Ascending aorta (tissue), 2 donors: ENCODE measurements at regions not wholly inside any gene's neighbourhood (a gene's known extent, or its start where the extent isn't known, plus 50 kb on each side); places are given as distances from the start of the nearest gene placed in this dataset.

Experiments used
- DNase-seq, 2 donors: peaks; one replicate each; pipeline ENCODE4 v3.0.0-alpha.2; 2019; ENCODE audit warnings: low spot score in 2 of 2
- H3K27ac ChIP-seq, 2 donors: fragments of 200-600 bp; sonication (generic); one replicate each; pipeline ENCODE4 v1.5.1; 2016 to 2017; ENCODE audit warnings: mild to moderate bottlenecking in 1 of 2
- H3K27me3 ChIP-seq: fragments of 200-600 bp; sonication (generic); one replicate; pipeline ENCODE4 v1.5.1; 2017
- H3K36me3 ChIP-seq, 2 donors: fragments of 200-600 bp; sonication (generic); one replicate each; pipeline ENCODE4 v1.5.1; 2016
- H3K4me1 ChIP-seq, 2 donors: fragments of 200-600 bp; sonication (generic); one replicate each; pipeline ENCODE4 v1.5.1; 2016 to 2017; ENCODE audit warnings: mild to moderate bottlenecking in 1 of 2
- H3K4me3 ChIP-seq, 2 donors: fragments of 200-600 bp; sonication (generic); one replicate each; pipeline ENCODE4 v1.5.1; 2016 to 2017; ENCODE audit warnings: mild to moderate bottlenecking in 1 of 2
- H3K9me3 ChIP-seq, 2 donors: fragments of 200-600 bp; sonication (generic); one replicate each; pipeline ENCODE4 v1.5.1; 2016
- intact Hi-C: fragments of 100-400 bp; cut with DNase I; formaldehyde crosslinking; loops from one replicate; pipeline ENCODE4 v1.15.1; 2023
- TF ChIP-seq, protein P1 (sequence below), 3 experiments: fragments of 200-600 bp in 2 of 3; fragments of 450-650 bp in 1 of 3; sonication (generic) in 2 of 3; IDR thresholded peaks; one replicate each; pipeline ENCODE4 v1.5.1; 2016 to 2019; ENCODE audit warnings: antibody characterized with exemption in 3 of 3, mild to moderate bottlenecking in 1 of 3, moderate library complexity in 1 of 3

DNA sequence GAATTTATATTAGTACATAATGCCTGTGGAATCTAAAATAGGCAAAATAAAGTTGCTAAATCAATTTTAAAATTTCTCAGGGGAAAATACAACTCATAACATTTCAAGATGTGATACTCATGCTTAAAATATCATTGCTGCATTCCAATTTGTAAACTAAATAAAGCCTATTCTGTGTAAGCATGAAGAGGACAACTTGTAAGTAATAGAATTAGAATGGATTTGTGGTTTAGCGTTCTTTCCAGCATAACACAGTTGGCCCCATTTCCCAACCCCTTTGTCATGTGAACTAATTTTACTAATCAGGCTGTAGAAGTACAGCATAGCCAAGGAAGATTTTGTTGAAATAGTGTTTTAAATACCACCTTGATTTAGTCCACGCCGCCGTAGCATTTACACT, 437.2 kb downstream of the SI start:
- intact Hi-C loops, result no loop called here
- H3K4me3 ChIP-seq, result no peak overlapping the region
- TF ChIP-seq, protein P1, sequence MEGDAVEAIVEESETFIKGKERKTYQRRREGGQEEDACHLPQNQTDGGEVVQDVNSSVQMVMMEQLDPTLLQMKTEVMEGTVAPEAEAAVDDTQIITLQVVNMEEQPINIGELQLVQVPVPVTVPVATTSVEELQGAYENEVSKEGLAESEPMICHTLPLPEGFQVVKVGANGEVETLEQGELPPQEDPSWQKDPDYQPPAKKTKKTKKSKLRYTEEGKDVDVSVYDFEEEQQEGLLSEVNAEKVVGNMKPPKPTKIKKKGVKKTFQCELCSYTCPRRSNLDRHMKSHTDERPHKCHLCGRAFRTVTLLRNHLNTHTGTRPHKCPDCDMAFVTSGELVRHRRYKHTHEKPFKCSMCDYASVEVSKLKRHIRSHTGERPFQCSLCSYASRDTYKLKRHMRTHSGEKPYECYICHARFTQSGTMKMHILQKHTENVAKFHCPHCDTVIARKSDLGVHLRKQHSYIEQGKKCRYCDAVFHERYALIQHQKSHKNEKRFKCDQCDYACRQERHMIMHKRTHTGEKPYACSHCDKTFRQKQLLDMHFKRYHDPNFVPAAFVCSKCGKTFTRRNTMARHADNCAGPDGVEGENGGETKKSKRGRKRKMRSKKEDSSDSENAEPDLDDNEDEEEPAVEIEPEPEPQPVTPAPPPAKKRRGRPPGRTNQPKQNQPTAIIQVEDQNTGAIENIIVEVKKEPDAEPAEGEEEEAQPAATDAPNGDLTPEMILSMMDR (IDR thresholded peaks at IDR 0.05), result no peak

DNA sequence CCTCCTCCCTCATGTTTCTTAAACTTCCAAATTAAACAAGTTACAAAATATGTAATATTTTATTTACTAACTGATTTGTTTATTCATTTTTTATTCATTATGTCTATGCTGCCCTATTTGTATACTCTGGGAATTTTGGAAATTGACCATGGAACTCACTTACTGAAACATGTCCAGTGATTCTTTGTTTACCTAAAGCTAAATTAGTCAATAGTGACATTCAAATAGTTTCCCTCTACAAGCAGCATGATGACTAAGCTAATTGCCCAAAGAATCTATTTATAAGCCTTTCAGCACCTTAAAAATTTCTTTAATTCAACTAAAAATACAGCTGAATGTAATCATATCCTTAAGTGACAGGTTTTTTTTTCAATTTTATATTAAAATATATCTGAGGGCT, 437.7 kb downstream of the SI start:
- Histone ChIP-seq H3K27ac (no peak overlapping the region), H3K4me1 (no peaks in the 10 kb centered on the region), H3K4me3 (no peak overlapping the region), H3K36me3 (no peaks in the 10 kb centered on the region), H3K27me3 (no peaks in the 10 kb centered on the region), H3K9me3 (no peaks in the 10 kb centered on the region)
- intact Hi-C loops, result no loop called here
- TF ChIP-seq, protein P1 (IDR thresholded peaks at IDR 0.05), result no peak
- no peak for DNase-seq

More for the DNA sequence above, 437.2 kb downstream of the SI start:
- H3K36me3 ChIP-seq, result no peaks in the 10 kb centered on the region
- no peaks in the 10 kb centered on the region for H3K9me3 ChIP-seq
- no peak overlapping the region for H3K27ac ChIP-seq
- no peak for DNase-seq
- no peaks in the 10 kb centered on the region for H3K27me3 ChIP-seq
- no peaks in the 10 kb centered on the region for H3K4me1 ChIP-seq

DNA sequence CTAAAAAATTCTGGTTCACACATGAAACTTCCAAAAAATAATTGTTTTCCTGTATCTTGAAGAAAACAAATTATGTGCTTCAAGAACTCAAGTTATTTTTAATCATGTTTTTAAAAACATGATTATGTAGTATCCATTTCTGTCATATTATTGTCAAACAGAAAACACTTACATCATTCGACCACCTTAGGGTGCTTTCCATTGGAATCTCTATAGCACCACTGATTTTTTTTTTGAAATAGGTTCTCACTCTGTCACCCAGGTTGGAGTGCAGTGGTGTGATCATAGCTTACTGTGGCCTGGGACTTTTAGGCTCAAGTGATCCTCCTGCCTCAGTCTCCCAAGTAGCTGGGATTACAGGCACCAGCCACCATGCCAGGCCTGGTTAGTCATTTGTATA, 457.3 kb downstream of the SI start:
- no peak for DNase-seq
- TF ChIP-seq, protein P1 (IDR thresholded peaks at IDR 0.05), result no peak
- Histone ChIP-seq H3K4me1 (no peaks in the 10 kb centered on the region), H3K27ac (no peak overlapping the region), H3K4me3 (no peak overlapping the region), H3K27me3 (no peaks in the 10 kb centered on the region), H3K9me3 (no peaks in the 10 kb centered on the region), H3K36me3 (no peaks in the 10 kb centered on the region)
- intact Hi-C loops, result no loop called here

DNA sequence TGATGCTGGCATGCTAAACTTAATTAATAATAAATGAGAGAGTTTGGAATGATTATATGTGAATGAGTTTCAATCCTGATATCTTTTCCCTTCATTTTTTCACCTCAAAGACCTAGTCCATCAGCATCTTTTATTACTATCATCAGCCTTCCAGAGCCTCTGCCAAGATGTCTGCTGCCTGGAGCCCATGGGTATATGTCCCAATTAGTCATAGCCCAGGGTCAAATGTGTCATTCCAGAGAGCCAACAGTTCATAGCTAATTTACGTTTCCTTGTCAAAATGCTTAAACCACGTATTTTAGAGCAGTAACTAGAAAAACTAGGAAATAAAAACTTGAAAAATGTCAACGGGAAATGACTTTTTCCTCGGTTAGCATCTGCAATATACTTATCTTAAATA, 457.9 kb downstream of the SI start:
- Histone ChIP-seq H3K9me3 (no peaks in the 10 kb centered on the region), H3K27me3 (no peaks in the 10 kb centered on the region), H3K36me3 (no peaks in the 10 kb centered on the region), H3K27ac (no peak overlapping the region), H3K4me3 (no peak overlapping the region), H3K4me1 (no peaks in the 10 kb centered on the region)
- intact Hi-C loops, result no loop called here
- DNase-seq, result no peak
- TF ChIP-seq, protein P1 (IDR thresholded peaks at IDR 0.05), result no peak

DNA sequence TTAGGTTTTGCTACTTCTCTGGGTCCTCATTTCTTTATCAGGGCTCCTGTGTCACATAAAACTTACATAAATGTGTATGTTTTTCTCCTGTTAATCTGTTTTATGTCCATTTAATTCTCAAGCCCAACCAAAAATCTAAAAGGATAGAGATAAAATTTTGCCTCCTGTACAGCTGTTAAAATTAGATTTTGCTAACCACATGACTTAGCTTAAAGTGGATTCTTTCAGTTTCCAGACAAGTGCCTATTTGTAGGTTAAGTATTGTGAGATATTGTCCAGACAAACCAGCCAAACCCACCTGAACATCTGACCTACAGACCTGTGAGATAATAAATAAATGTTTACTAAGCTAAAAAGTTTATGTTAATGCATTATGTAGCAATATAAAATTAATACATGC, 465.5 kb downstream of the SI start:
- Histone ChIP-seq H3K27ac (no peak overlapping the region), H3K36me3 (no peaks in the 10 kb centered on the region), H3K4me1 (no peaks in the 10 kb centered on the region), H3K4me3 (no peak overlapping the region), H3K27me3 (no peaks in the 10 kb centered on the region), H3K9me3 (no peaks in the 10 kb centered on the region)
- intact Hi-C loops, result no loop called here
- no peak for DNase-seq
- TF ChIP-seq, protein P1 (IDR thresholded peaks at IDR 0.05), result no peak

DNA sequence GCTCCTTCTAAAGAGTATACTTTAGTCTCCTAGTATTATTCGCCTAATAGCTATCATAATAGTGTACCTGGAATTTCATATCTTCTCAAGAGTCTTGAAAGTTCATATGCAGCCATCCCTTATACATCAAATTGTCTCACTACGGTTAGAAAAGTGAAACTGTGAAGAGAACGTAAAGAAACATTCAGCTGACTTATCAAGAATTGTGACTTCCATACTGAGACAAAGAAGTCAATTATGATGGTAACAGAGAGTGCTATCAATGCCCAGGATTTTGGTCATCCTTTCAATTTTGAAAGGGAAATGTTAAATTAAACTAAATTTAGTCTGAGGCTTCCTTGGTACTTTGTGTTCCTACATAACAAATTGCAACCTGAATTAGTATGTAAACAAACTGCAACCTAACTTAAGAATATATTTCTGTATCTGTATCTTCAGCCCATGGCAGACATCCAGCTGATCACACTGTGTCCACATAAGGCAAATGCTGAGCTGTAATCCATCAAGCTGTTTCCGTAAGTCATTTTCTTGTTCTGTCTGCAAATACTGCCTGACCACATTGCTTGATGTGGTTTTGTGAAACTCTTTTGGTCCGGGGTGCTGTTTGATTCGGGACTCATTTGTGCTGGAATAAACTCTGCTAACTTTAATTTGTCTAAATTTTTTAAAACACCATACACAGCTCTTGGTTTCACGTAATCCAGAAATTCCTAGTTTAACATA, 469.6 kb downstream of the SI start:
- no peak for DNase-seq
- TF ChIP-seq, protein P1 (IDR thresholded peaks at IDR 0.05), result no peak
- Histone ChIP-seq H3K36me3 (no peaks in the 10 kb centered on the region), H3K9me3 (no peaks in the 10 kb centered on the region), H3K27ac (no peak overlapping the region), H3K4me3 (no peak overlapping the region), H3K27me3 (no peaks in the 10 kb centered on the region), H3K4me1 (no peaks in the 10 kb centered on the region)
- intact Hi-C loops, result no loop called here
